ENCODE measurements at regions not wholly inside any gene's neighbourhood (a gene's known extent, or its start where the extent isn't known, plus 50 kb on each side); places are given as distances from the start of the nearest gene placed in this dataset.

DNA sequence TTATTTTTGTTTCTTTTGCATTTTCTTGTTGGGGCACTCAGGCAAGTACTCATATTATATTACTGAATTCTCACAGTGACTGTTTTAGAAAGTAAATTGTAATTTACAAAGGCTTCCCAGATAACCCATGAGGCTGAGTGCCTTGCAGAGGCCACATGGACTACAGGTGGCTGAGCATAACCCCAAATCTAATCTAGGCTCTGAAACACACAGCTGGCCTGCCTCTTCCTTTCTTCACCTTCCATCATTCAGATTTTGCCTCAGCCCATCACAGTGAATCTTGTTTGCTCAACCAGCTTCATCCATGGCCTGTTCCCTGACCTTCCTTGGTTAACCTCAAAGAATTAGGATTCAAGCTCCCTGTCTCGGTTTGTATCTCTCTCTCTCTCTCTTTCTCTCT is 78.5 kb upstream of the PRDM11 start:
- DNase-seq: no peak

DNA sequence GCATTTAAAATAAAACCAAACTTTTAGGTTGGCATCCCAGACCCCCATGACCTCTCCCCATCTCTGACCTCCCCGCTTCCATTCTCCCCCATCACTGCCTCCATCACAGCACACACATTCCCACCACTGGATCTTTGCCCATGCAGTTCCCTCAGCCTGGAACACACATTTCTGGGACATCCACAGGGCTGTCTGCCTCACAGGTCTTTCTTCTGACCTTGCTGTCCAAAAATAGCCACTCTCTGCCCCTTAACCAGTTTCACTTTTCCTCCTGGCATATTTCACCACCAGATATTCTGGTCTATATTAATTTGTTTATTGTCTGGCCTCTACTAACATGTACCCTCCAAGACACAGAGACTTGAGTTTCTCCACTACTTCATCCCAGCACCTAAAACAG is 75.2 kb upstream of the PRDM11 start:
- no peak for DNase-seq

DNA sequence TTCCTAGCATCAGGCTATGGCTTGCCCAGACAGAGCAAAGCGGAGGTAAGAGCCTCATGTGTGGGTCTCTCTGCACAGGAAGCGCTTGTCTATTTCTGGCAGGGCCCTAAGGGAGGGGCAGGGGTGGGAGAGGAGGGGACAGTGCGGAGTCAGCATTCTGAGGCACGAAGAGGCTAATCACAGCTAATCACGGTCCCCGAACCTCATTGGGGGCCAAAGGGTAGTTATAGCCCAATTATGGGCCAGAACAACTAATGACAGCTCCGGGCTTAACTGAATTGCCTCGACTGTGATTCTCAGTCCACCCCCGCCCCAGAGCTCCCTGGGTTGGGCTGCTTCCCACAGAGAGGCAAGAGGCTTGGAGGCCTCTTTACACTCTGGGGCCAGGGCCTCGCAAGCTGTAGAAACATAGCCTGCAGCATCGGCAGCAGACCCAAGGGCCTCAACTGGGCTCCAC is 72.7 kb upstream of the PRDM11 start:
- no peak for DNase-seq

DNA sequence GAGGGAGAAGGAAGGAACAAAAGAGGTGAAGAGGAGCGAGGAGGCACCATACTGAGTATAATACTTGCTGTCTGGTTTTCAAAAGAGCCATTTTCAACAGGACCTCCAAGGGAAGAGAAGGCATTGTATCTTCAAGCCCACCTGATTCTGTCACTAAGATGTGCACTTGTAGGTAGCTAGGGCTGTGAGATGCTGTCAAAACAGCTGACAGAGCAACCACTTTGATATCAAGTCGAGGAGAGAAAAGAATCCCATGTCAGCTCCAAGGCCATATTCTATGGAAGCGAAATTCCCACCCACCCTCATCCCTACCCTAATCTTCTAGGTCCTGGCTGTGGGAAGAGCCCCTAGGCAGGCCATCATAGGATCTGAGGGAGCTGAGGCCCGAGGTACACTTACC is 70.9 kb upstream of the PRDM11 start:
- DNase-seq: no peak

DNA sequence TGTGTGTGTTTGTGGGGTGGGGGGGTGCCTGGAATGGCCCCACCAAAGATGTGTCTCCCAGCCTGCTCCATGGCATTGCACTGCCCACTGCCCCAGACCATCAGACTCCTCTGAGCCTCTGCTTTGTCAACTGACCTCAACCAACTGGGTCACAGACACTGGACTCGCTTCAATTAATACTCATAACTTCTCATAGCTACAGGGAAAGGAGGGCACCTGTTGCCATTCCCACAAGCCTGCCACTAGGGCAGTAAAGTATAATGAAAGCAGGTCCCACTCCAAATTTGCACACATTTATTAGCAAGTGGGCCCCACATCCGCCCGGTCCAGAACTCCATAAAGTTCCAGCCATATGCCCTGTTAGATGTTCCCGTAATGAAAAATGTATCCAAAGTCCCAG is 70.5 kb upstream of the PRDM11 start:
- DNase-seq: no peak

DNA sequence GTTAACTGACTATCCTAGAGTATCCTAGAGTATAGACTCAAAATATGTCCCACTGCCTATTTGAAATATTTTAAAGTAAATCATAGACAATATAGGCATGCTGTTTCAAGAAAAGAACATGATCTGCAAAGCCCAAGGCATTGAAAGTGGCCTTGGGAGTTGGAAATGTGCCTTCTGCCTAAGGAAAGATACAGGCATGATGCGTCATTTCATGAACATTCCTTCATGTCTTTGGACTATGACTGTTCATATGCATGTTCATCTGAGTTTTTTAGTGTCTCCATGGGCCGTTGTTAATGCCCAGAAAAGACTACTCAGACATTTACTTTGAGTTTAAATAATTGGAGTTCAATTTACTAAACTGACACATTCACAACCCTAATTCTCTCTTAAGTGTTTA is 69.7 kb upstream of the PRDM11 start:
- no peak for DNase-seq

DNA sequence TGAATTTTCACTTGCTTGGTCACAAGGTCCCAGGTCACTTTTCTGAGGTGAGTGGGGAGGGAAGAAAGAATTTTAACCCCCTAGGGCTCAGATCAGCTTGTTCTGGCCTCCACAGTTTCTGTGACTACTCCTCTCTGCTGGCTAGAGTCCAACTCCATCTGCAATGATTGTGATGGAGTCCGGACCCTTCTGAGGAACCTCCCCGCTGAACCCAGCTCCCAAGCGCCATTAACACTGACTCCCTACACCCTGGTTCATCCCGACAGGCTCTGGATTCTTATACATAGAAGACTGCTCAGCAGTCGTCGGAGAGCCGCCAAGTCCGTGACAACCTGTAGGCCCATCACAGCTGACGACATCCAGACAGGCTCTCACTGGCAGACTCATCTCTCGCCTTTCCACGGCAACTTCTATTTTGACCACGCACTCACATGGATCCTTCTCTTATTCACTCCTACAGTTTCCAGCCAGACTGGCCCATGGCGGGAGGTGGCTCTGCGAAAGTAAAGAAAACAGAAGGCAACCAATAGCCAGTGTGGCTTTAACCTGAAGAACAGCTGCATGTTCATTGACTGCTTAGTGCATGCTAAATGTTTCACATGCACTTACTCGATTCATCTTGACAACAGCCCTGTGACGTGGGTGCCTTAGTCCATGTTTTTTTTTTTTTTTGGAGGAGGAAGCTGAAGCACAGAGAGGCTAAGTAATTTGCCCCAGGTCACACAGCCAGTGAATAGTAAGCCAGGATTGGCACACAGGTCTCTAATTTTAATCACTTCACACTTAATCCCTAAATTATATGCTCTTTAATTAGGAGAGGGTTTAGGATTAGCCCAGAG is 68.0 kb upstream of the PRDM11 start:
- no peak for DNase-seq

DNA sequence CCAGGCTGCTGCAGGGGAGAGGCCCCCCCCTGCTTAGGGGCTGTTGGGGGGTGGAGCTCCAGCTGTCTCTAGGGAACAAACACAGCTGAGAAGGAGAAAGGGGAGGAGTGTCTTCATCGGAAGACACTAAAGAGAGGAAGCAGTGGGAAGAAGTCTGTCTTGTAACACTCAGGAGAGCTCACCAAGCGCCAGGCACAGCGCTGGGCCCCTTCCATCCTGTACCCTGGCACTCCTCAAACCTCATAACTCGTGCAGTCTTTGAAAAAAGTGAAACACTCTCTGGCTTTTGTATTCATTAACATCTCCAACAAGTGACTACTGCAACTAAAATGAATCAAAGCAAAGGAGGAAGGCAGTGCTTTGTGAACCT is 67.4 kb upstream of the PRDM11 start:
- DNase-seq: no peak

DNA sequence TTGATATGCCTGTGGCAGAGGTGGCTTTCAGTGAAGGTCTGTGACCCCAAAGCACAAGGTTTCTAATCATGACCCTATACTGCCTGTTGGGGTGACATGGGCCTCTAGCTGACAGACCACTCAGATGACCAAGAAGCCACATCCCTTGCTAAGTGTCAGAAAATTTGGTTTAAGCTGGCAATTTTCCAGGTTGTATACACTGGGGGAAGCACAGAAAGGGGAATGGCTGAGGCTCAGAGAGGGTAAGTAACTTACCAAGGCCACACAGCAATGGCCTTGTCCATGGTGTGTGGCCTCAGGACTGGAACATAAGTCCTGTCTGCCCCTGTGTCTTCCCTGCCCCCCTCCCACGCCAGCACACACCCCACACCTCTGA is 66.9 kb upstream of the PRDM11 start:
- DNase-seq: no peak

DNA sequence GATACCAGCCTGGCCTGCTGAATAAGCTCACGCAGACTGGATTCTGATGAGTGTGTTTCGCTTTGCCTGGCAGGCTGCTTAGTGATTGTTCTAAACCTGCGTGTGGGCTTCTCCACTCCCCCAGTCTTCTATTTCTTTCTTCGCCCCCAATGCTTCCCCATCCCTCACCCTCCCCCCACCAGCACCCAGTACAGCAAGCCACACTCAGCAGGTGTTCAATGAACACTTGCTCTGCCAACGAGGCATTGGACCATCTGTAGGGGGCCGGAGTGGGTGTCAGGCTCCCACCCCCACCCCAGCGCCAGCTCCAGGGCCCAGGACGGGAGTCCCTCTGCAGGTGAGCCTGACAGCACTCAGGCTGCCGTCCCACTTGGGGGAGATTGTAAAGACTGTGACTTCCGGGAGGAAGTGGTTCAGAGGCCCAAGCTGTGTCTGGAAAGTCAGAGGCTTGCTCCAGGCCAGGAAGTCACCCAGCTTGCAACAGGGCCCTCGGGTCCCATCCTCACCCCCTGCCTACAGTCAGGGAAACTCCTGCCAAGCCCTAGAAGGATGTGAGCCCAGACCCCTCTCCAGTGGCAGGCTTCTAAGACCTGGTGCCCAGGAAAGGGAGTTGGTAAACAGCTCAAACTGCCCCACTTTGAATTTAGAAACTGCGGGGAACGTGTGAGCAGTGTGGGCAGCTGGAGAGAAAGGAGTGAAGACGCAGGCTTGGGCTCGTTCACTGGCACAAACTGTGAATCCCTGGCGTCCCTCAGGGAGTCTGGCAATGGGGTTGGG is 66.3 kb upstream of the PRDM11 start:
- DNase-seq: no peak

DNA sequence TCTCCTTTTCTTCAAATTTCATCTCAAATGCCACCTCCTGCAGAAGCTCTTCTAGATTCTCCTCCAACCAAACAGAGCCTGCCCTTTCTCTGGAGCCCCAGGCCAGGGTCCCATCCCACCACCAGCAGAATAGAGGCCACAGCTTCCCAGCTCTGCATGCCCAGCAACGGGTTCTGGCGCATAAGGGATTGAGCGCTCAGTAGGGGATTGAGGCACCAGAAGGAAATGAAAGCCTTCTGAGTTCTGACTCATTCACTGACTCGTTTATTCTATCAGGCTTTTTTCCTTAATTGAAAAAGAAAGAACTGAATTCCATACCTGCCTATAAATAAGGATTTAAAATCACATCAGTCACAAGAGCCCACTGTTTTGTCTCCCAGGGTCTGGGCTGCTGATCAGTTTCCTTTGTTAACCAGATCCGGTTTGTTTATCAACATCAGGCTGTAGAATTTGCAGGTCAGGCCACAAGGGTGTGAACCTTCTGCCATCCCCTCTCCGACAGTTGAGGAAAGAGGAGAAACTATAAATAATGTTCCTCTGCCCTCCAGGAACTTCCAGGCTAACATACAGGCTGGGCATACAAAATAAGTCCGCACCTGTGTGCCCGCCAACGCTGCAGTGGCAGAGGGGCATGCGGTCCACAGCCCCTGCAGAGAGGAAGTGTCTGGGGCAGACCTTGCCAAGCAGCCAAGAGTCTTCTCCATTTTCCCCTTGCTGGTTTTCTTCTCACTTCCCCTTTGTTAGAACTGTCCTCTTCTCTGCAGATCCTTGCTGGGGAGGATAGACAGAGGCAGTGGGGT is 63.5 kb upstream of the PRDM11 start:
- no peak for DNase-seq

DNA sequence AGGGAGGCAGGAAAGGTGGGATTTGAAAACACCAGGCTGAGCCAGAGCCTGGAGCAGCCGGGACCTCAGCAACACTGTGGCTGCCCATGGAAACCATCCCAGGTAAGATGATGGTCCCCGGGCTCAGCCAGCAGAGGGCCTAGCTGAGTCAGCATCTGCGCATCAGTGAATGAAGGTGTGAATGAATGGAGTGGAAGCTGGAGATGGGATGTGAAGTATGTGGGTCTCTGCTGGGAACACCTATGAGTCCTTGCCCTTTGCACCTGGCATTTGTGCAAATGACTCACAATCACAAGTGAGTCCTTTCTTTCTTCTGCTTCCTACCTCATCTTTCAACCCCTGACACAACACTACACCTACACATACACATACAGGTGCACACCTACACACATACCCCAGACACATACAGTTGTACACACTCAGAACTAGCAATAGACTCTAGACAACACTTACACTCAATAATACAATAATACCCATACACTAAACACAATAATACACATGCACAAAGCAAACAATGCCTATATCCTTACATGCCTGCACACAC is 62.8 kb upstream of the PRDM11 start:
- DNase-seq: peak in 1 of 2 experiments; percentile 26

DNA sequence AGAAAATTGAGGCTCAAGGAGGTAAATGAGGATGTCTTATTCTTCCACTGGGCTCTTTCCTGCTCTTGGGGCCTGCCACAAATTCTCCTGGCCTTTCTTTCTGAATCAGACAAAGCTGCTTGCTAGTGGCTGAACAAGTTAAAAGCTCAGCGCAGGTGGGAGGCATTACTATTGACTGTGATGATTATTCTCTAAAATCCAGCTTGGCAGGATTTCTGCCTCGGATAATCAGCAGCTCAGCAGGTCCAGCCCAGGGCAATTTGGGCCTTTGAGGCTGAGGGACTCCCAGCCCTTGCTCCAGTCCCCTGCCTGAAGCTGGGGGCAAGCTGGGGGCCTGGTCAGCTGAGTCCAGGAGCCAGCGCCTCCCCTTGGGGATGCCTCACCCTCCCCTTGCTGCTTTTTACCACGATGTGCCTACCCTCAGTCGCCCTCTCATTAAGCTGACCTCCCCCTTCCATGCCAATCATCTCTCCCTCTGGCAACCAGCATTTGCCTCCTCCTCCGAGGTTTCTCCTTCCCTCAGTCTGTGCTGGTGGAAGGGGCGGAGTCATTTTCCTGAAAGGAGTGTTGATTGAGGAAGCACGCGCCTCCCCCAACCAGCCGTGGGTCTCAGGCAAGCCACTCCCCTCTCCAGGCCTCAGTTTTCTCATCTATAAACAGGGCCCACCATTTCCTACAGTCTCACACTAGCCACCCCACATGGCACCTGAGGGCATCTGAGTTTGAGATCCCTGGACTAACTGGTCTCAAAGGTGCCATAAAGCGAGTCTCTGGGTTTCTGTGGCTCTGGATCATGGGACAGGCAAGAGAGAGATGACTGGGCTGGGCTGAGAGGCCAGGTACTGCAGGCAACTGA is 60.6 kb upstream of the PRDM11 start:
- no peak for DNase-seq

DNA sequence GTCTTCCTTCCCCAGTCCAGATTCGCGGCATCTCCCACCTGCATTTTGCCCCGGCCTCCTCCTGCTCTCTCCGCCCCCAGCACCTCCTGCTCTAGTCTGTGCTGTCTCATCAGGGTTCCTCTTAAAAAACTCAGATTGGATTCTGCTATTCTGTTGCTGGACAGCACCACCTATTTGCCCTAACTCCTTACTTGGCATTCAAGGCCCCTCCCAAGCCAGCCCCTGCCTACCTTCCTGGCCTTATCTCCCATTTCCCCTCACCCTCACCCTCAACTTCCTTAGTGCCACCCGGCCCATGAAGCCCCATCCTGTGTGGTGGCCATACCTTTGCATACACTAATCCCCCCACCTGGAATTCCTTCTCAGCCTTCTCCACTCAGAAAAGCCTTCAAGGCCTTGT is 59.9 kb upstream of the PRDM11 start:
- no peak for DNase-seq

DNA sequence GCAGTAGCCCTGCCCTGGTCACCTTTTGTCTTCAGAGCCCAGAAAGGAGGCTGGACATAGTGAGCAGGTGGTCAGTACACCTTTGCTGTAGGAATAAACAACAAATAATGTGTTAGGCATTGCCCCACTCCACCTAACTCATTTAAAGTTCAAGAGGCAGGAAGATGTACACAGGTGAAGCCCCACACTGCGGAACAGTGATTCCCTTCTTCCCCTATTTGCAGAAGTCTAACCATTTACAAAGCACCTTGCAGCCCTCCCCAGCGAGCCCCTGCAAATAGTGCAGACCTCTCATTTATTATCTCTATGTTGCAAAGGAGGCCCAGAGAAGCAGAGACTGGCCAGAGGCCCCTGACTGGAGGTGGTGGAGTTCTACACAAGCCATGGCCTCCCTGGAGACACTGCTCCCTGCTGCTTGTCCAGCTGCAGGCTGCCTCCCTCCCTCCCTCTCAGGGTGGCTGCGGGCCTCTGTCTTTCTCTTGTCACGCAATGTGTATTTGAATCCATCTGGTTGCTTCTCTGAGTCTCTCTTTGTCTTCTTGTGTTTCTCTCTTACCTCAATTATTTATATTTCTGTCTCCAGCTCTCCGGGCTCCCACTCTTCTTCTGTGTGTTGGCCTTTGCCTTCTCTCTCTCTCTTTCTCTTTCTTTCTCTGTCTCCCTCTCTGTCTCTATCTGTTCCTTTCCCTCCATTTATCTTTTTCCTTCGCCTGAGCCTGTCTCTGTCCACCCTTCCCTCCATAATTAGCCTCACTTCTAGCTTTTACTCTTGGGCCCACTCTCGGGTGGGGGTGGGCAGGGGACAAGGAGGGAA is 59.1 kb upstream of the PRDM11 start:
- DNase-seq: peak in 1 of 2 experiments; percentile 32

DNA sequence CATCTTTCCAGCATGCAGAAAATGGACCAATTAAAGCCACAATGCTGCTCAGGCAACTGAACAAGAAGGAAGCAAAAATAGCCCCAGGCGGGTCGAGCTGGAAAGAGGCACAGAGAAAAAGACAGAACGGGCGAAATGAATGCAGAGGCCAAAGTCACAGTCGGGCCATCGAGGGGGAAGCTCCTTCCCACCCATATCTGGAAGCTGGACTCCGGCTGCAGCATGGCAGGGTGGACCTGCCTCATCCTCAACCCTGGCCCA is 58.6 kb upstream of the PRDM11 start:
- DNase-seq: no peak

DNA sequence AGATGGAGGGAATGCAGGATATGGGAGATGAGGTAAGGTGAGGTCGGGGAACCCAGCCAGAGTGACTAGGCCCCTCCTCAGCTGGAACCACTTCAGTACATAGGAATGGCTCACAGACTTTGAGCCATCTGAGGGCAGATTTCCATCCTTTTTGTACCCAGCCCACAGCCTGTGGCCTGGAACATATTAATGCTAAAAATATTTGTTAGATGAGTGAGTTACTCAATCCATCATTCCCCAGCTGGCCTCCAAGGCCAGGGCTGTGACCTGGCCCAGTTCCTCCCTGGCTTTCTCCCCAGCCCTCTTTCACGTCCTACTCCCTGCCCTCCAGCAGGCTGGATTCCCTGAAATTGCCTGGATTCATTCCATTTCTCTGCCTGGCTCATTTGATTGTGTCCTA is 57.2 kb upstream of the PRDM11 start:
- DNase-seq: no peak

DNA sequence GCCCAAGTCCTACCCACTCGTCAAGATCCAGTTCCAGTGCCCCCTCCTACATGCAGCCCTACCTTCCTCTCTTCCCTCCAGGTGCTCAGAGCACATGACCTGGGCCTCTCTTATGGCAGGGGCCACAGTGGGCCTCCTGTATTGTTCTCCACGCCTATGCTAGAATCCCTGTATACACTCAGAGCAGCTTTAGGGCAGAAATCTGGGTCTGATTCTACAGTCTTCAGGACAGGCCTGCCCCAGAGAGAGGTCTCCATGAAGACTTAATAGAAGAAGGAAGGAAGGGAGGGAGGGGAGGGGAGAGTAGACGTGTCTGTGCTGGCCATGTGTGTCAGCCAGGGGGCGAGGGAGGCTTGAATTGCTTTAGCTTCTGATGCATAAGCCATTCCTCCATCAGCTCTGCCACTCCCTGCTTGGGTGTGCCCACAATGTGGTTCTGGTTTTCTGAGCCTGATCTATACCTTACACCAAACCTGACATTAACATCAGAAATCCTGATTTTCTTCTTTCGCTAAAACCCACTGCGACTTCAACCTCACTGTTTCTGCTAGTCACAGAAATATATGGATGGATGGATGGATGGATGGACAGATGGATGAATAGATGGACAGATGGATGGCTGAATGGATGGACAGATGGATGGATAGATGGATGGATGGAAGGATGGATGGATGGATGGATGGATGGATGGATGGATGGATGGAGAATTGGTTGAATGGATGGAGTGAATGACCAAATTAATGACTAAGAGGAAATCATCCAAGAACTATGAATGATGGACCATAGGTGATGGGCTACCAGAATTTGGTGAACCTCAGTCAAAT is 56.6 kb upstream of the PRDM11 start:
- DNase-seq: peak in 1 of 2 experiments; percentile 31

DNA sequence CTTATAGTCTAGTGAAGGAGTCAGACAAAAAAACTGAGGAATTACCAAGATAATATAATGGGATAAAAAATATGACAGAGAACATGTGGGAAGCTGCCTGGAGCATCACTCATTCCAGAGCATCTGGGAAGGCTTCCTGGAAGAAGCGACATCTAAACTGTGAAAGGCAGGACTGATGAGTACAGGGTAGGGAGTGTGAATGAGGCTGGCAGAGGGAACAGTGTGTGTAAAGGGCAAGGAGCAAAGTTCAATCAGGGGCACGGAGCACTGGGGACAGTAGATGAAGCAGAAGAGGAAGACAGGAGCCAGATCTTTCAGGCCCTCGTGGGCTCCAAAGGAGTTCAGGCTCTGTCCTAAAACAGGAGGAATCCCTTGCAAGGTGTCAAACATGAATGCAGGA is 55.8 kb upstream of the PRDM11 start:
- DNase-seq: no peak

DNA sequence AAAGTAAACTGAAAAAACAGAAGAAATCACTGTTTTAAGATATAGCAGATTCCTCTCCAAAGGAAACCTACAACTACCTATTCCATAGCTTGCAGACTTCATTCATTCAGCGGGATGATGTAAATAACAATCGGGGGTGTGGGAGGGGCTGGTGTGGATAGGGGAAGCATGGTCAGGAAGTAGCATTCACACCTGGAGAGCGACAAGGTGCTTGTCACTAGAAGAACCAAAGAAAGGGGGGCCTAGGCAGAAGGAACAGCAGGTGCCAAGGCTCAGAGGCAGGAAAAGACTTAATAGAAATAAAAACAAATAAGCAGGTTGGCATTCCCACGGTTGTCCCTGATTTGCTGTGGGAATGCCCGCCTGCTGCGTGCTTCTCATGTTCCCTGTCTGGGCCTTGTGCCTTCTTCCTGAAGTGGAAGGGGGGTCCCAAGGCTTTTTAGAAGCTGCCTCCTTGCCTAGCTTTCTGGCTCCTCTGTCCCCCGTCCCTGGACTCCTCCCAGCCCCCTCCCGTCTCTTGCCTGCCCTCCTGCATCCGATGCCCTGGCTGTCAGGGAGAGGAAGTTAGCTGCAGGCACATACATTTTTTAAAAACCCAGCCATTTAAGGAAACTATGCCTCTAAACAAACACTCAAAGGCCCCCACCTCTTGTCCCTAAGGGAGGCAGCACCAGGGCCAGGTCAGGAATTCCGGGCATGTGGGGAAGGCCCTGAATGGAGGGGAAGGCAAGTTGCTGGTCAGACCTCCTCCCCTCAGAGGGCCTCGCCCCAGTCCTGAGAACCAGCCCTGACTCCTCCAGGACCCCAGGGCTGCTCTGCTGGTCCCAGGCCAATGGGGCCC is 54.7 kb upstream of the PRDM11 start:
- no peak for DNase-seq

Data from NCI-H1930 (cell line).